ENCODE measurements at regions not wholly inside any gene's neighbourhood (a gene's known extent, or its start where the extent isn't known, plus 50 kb on each side); places are given as distances from the start of the nearest gene placed in this dataset.
A peak's percentile ranks its signal among the peaks of the same experiment; 100 is the strongest.

DNA sequence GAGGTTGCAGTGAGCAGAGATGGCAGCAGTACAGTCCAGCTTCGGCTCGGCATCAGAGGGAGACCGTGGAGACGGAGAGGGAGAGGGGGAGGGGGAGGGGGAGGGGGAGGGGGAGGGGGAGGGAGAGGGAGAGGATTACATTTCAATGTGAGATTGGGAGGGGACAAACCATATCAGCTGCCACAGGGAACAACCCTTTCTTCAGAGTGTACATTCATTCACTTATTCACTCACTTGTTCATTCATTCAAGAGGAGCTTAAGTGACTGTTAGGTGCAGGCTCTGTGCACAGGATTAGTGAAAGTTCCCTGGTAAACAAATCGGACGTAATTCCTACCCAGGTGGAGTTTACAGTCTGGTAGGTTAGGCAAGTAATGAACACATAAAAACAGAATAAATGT, 65.6 kb upstream of the MEDAG start:
- Histone ChIP-seq H3K36me3 (no peaks in the 10 kb centered on the region), H3K4me1 (no peaks in the 10 kb centered on the region), H3K9me3 (no peaks in the 10 kb centered on the region), H3K27ac (no peak overlapping the region), H3K27me3 (no peaks in the 10 kb centered on the region), H3K4me3 (no peak overlapping the region)
- DNase-seq (ENCODE audit: low spot score in 2 of 2): no peak
- intact Hi-C loops (cut with DNase I; ENCODE audit: low total_unique reads): no loop called here
- TF ChIP-seq, protein P1, sequence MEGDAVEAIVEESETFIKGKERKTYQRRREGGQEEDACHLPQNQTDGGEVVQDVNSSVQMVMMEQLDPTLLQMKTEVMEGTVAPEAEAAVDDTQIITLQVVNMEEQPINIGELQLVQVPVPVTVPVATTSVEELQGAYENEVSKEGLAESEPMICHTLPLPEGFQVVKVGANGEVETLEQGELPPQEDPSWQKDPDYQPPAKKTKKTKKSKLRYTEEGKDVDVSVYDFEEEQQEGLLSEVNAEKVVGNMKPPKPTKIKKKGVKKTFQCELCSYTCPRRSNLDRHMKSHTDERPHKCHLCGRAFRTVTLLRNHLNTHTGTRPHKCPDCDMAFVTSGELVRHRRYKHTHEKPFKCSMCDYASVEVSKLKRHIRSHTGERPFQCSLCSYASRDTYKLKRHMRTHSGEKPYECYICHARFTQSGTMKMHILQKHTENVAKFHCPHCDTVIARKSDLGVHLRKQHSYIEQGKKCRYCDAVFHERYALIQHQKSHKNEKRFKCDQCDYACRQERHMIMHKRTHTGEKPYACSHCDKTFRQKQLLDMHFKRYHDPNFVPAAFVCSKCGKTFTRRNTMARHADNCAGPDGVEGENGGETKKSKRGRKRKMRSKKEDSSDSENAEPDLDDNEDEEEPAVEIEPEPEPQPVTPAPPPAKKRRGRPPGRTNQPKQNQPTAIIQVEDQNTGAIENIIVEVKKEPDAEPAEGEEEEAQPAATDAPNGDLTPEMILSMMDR (IDR thresholded peaks at IDR 0.05): no peak
- no peak for TF ChIP-seq POLR2A (IDR thresholded peaks at IDR 0.05)
- no peak for TF ChIP-seq POLR2AphosphoS5 (IDR thresholded peaks at IDR 0.05)

- no peaks in the 10 kb centered on the region for H3K27me3 ChIP-seq
- DNase-seq (ENCODE audit: low spot score in 2 of 2): no peak
- no peak for TF ChIP-seq POLR2AphosphoS5 (IDR thresholded peaks at IDR 0.05)
- H3K4me3 ChIP-seq: no peak overlapping the region
- H3K27ac ChIP-seq: no peak overlapping the region
- H3K9me3 ChIP-seq: no peaks in the 10 kb centered on the region
- H3K36me3 ChIP-seq: no peaks in the 10 kb centered on the region
- H3K4me1 ChIP-seq: no peaks in the 10 kb centered on the region
- intact Hi-C loops (cut with DNase I; ENCODE audit: low total_unique reads): no loop called here
These were observed 64.9 kb upstream of the MEDAG start for GRCh38 chr13:30841154-30841553.

- Histone ChIP-seq H3K27ac (no peak overlapping the region), H3K36me3 (no peaks in the 10 kb centered on the region), H3K4me1 (no peaks in the 10 kb centered on the region), H3K4me3 (no peak overlapping the region), H3K9me3 (no peaks in the 10 kb centered on the region), H3K27me3 (no peaks in the 10 kb centered on the region)
- no peak for TF ChIP-seq POLR2A (IDR thresholded peaks at IDR 0.05)
- TF ChIP-seq, protein P1 (IDR thresholded peaks at IDR 0.05): no peak
- no peak for TF ChIP-seq POLR2AphosphoS5 (IDR thresholded peaks at IDR 0.05)
- DNase-seq (ENCODE audit: low spot score in 2 of 2): no peak
- intact Hi-C loops (cut with DNase I; ENCODE audit: low total_unique reads): no loop called here
These were observed 62.5 kb upstream of the MEDAG start for GRCh38 chr13:30843548-30843947.

DNA sequence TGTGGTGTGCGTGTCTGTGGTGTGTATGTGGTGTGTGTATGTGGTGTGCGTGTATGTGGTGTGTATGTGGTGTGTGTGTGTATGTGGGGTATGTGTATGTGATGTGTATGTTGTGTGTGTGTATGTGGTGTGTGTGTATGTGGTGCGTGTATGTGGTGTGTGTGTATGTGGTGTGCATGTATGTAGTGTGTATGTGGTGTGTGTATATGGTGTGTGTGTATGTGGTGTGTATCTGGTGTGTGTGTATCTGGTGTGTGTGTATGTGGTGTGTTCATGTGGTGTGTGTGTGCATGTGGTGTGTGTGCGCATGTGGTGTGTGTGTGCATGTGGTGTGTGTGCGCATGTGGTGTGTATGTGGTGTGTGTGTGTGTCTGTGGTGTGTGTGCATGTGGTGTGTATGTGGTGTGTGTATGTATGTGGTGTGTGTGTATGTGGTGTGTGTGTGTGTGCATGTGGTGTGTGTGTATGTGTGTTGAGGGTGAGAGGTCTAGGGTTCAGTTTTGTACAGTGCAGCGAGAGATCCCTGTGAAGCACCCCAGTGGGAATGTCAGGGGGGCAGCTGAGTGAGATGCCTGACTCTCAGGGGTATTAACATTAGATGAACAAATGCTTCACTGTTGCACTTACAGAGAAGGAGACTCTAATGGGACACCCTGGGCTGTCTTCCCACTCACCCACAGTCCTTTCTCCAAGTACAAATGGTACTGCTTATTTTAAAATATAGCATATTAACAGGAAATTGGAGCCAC, 61.3 kb upstream of the MEDAG start:
- H3K36me3 ChIP-seq: no peaks in the 10 kb centered on the region
- H3K4me1 ChIP-seq: no peaks in the 10 kb centered on the region
- DNase-seq (ENCODE audit: low spot score in 2 of 2): no peak
- H3K27ac ChIP-seq: no peak overlapping the region
- no peaks in the 10 kb centered on the region for H3K9me3 ChIP-seq
- TF ChIP-seq, protein P1 (IDR thresholded peaks at IDR 0.05): no peak
- TF ChIP-seq POLR2AphosphoS5 (IDR thresholded peaks at IDR 0.05): no peak
- no peak for TF ChIP-seq POLR2A (IDR thresholded peaks at IDR 0.05)
- no peak overlapping the region for H3K4me3 ChIP-seq
- intact Hi-C loops (cut with DNase I; ENCODE audit: low total_unique reads): no loop called here
- H3K27me3 ChIP-seq: no peaks in the 10 kb centered on the region

DNA sequence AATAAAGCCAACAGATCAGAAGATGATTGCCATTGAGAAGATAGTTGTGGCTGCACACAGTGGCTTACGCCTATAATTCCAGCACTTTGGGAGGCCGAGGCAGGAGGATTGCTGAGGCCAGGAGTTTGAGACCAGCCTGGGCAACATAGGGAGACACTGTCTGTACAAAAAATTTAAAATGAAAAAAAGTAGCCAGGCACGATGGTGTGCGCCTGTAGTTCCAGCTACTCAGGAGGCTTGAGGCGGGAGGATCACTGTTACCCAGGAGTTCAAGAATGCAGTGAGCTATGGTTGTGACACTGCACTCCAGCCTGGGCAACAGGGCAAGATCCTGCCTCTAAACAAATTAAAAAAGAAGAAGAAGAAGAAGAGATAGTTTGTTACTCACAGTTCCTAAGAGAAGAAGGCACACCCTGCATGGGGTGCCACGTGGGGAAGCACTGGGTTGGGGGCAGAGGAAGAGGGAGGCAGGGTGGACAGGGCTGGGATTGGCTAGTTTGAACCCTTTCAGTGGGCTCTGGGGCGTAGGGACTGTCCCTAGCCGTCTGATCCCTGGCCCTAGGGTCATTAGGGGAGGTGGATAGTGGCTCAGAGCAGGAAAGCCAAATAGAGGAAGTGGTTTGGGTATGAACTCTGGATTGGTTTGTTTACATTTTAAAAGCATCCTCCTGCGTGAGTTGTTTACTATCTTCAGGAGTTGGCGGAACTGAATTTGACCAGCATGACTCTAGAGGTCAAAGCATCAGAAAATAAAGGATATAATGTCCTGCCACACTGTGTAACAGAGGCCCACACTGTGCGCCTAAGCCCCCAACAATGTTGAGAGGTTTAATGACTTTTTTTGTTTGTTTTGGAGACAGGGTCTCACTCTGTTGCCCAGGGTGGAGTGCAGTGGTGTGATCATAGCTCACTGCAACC, 60.5 kb upstream of the MEDAG start:
- Histone ChIP-seq H3K9me3 (no peaks in the 10 kb centered on the region), H3K27ac (peak overlapping the region in 1 of 2 donors; percentile 52), H3K27me3 (no peaks in the 10 kb centered on the region), H3K4me3 (no peak overlapping the region), H3K36me3 (no peaks in the 10 kb centered on the region), H3K4me1 (no peaks in the 10 kb centered on the region)
- DNase-seq (ENCODE audit: low spot score in 2 of 2): no peak
- TF ChIP-seq POLR2AphosphoS5 (IDR thresholded peaks at IDR 0.05): no peak
- TF ChIP-seq, protein P1 (IDR thresholded peaks at IDR 0.05): no peak
- no peak for TF ChIP-seq POLR2A (IDR thresholded peaks at IDR 0.05)
- intact Hi-C loops (cut with DNase I; ENCODE audit: low total_unique reads): loop anchor here (2.0 kb wide), 1 partner anchor 77 kb away; no protein-coding TSS in a partner anchor
